Erythroblast (primary cell): ENCODE measurements at regions not wholly inside any gene's neighbourhood (a gene's known extent, or its start where the extent isn't known, plus 50 kb on each side); places are given as distances from the start of the nearest gene placed in this dataset.

Source experiments
- GATA1 ChIP-seq: IDR thresholded peaks from 2 replicates; pipeline ENCODE4 v1.6.1; 2011; ENCODE audit warnings: low read depth, mild to moderate bottlenecking, control low read depth, low read length, moderate library complexity
- POLR2A ChIP-seq: IDR thresholded peaks from 2 replicates; pipeline ENCODE4 v1.6.1; 2011; ENCODE audit warnings: mild to moderate bottlenecking, low read length

DNA sequence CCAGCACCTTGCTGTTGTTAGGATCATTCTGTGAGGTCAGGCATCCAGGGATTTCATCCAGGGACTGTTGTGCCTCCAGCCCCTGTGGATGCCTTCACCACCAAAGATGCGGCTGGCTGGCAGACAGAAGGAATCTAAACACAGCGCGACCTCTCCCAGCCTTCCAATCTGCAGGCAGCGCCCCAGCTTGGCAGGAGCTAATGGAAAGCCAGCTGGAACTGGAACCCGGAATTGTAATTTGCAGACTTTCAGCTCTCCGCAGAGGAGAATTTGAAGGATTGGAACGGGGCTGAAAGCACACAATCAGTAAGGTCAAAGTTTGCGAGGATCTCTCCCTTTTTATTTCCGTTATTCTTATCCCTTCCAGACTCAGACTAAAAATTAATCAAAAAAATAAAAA is 127.8 kb downstream of the TRIB2 start:
- no peak for TF ChIP-seq POLR2A
- no peak for TF ChIP-seq GATA1
